Myocyte (in vitro differentiated cells): ENCODE measurements at regions not wholly inside any gene's neighbourhood (a gene's known extent, or its start where the extent isn't known, plus 50 kb on each side); places are given as distances from the start of the nearest gene placed in this dataset.
"Not testable (repeated sequence)": the region's sequence is repeated elsewhere in the genome, so short reads cannot be mapped to it uniquely, and the experiment has no call there.

ENCODE experiments used
- DNase-seq: peaks from one replicate; pipeline ENCODE4 v3.0.0-alpha.2; 2012; ENCODE audit warnings: low read depth

DNA sequence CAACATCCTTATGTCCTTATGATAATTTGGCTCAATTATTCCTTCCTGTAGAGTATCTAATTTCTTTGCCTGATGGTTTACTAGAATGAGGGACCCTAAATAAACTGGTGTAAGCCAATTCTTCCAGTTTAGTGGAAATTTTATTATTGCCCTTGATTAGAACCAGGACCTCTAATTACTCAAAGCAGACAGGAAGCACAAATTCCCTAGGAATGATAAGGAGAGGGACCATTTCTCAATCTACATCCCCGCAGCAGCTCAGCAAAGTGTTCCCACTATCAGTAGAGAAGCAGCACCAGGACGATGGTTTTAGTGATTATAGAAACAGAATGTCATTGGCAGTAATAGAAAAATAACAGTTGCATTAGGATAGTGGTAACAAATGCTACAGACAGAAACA is 97.1 kb downstream of the PLPPR4 start:
- DNase-seq: no peak

DNA sequence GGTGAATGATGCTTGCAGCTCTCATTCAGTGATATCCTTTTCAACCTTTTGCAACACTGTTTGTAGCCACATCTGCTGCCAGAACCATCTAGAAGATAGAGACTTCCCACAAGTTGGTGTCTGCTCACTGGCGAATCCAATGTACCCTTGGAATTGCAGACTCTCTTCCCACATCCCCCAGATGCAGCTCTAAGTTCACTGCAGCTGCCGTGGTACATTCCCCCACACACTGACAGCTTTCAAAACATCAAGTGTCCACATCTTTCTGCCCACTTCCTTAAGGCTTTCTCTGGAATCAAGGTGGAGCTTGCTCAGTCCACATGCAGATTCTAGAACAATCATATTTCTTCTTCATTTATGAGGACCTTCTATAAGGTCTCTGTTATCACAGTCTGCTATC is 99.2 kb downstream of the PLPPR4 start:
- DNase-seq: peak; percentile 58

DNA sequence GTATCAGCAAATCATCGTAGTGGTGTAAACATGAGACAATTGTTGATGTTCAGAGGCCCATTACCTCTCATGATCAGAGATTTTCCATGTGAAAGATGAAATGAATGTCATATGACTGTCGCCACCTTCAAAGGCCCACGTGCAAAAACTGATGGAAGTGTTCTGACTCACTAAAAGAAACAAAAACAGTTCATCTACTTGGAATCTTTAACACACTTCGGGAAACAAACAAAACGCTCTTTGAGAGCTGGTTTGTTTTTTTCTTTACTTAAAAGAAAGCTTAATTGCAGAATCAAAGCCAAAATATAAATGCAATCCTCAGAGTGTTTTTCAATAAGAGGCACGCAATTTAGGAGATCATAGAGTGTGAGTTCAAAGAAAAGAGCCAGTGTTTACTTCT is 100.8 kb downstream of the PLPPR4 start:
- DNase-seq: no peak

DNA sequence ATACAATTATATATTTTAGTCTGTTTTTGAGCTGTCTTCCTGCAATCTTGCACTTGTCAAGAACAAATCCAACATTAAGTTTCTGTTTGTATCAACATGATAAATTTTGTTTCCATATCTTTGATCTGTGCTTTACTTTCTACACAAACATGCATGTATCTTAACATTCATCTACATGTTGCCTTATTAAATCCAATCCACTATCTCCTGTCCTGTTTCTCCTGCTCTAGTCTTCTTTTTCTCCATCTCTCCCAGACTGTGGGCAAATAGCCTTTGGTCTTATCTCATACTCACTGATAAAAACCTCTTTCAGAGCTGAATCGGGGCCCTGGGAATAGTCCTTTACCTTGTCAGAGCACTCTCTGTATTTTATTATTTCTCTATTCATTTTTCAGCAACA is 101.3 kb downstream of the PLPPR4 start:
- DNase-seq: no peak

DNA sequence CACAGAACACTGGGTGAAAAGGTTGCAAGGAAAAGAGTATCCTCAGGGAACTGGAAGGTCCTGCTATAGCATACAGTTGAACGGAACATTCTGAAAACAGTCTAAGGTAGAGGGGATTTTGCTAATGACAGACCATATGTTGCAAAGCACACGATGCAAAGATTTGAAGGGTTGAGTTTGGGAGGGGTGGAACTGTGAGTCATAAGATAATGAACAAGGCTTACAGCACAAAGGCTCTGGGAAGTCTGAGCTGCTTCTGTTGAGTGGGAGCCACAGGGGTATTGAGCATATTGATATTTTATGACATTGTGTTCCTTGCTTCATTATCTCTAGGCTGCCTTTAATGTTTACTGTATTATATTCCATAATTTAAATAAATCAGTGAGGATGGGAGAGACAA is 104.9 kb downstream of the PLPPR4 start:
- DNase-seq: no peak

DNA sequence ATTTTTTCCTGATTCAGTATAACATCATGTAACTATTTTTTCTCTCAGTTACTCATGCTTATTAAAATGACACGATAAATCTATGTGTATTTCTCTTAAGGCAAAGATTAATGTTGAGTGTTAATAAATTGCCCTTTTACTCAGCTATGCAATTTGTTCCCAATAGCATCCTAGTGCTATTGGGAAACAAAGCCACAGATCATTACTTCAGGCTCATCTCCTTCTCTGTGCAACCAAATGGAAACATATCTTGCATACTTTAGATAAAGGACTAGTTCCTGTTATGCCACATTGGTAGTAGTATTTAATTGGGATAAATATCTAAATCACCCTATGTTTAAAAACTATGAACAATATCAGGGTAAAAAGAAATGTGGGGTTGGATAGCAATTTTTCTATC is 106.2 kb downstream of the PLPPR4 start:
- no peak for DNase-seq

DNA sequence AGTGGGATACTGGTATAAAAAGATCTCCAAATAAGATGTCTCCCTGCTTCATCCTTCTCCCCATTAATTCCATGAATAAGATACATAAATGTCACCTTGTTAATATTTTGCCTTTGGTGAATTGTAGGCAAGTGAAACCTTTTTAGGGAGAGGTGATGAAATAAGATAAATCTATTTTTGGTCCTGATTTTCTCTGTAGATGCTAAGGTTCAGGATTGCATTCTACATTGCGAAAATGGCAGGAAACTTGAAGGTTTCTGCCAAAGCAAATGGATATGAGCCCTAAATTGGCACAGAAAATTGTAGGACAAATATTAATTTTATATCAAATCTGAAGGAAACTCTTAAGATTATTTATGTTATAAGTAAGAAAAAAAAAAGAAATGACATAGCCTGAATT is 107.1 kb downstream of the PLPPR4 start:
- no peak for DNase-seq

DNA sequence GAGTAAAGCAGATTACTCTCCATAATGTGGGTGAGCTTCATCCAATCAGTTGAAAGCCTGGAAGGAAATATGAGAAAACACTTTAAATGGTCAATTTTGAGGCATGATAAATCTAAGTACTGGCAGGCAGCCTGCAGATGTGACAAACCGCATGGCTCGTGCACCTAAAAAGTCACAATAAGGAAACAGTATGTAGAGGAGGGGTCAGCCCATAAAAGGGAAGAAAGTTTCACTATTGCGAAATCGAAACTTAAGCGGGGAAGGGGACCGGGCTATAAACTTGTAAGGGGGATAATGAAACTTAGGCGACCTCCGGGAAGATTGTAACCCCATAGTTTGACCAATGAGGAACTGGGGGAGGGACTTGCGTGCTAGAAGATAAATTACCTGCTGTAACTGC is 109.8 kb downstream of the PLPPR4 start:
- no peak for DNase-seq

DNA sequence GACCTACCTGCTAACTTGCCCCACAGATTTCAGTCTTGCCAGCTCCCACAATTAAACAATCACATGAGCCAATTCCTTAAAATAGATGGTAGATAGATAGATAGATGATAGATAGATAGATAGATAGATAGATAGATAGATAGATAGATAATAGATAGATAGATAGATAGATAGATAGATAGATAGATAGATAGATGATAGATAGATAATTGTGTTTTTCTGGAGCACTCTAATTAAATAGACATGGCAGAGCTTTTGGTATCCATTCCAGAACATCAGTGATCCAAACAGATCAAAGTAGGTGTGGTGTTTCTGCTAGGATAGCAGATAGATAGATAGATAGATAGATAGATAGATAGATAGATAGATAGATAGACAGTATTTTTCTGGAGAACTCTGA is 110.4 kb downstream of the PLPPR4 start:
- not testable (repeated sequence) for DNase-seq

DNA sequence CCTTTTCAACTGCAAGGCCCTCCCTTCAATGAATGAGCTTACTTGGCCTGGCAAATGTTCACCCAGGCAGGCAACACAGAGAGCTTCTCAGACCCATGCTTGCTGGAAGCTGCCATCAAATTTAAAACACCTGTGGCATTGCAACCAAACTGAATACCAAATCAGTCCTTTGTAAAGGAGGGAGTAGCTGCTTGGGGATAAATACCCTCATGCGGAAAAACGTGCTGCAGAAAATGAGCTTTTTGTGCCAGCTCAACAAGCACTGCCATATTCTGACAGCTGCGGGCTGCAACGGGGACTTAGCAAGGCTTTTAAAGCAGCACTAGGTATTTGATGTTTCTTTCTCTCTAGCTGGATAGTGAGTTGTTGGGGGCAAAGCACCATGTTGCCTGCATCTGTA is 119.7 kb downstream of the PLPPR4 start:
- no peak for DNase-seq

DNA sequence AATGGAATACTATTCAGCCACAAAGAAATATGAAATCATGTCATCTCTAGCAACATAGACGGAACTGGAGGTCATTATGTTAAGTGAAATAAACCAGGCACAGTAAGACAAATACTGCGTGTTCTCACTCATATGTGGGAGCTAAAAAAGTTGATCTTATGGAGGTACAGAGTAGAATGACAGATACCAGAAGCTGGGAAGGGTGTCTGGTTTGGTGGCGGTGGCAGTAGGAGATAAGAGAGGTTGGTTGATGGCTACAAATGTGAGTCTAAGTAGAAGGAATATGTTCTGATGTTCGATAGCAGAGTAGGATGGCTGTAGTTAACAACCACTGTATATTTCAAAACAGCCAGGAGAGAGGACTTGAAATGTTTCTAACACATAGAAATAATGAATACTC is 121.6 kb downstream of the PLPPR4 start:
- DNase-seq: no peak

DNA sequence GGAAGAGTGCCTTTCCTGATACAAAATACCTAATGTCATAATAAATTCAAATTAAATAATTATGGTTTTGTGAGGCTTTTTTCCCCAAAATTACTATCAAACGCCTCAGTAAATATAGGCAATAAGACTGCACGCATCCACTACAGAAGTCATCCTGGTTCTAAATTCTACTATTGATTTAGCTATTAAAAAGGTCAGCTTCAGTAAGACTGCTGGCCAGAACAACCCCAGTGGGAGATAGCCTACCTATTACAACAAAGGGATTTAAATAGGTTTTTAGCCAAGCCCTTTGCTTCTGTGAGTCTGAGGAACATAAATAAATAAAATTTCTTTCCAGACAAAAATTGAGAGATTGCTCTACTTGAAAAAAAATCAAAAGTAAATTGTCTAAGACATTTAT is 132.1 kb downstream of the PLPPR4 start:
- DNase-seq: no peak

DNA sequence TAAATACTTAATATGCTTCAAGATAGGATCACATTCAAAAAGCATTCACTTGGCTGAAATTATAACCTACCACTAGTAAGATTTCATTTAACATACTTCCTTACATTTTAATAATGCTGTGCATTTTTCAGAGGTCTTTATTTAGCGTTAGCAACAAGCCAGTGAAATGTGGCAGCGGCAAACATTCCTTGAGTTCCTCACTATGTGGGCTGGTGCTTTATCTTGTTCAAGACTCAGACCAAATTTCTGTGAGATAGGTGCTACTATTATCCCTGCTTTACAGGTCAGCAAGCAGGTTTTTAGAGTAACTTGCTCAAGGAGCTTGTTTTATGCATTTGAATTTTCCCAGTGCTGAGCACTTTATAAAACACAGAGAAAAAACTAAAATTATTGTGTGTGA is 132.7 kb downstream of the PLPPR4 start:
- DNase-seq: no peak

DNA sequence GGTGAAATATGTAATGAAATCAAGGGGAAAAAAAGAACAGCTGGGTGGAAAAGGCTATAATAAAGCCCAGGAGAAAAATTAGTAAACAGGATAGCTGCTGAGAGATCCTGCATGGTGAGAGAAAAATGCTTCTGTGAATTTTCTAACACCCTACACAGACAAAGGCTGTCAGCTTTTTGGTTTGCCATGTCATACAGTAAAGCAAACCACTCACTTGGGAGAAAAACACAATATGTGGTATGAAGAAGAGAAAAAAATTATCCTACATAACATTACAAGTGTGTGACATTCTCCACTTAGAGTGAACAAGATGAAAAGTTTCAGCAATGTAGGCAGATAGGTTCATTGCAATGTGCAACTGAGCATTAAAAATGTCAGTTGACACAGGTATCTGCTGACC is 133.6 kb downstream of the PLPPR4 start:
- no peak for DNase-seq

DNA sequence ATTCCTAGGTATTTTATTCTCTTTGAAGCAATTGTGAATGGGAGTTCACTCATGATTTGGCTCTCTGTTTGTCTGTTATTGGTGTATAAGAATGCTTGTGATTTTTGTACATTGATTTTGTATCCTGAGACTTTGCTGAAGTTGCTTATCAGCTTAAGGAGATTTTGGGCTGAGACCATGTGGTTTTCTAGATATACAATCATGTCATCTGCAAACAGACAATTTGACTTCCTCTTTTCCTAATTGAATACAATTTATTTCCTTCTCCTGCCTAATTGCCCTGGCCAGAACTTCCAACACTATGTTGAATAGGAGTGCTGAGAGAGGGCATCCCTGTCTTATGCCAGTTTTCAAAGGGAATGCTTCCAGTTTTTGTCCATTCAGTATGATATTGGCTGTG is 137.3 kb downstream of the PLPPR4 start:
- DNase-seq: not testable (repeated sequence)

DNA sequence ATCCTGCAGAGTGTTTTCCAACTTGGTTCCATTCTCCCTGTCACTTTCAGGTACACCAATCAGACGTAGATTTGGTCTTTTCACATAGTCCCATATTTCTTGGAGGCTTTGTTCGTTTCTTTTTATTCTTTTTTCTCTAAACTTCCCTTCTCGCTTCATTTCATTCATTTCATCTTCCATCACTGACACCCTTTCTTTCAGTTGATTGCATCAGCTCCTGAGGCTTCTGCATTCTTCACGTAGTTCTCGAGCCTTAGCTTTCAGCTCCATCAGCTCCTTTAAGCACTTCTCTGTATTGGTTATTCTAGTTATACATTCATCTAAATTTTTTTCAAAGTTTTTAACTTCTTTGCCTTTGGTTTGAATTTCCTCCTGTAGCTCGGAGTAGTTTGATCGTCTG is 140.1 kb downstream of the PLPPR4 start:
- not testable (repeated sequence) for DNase-seq

DNA sequence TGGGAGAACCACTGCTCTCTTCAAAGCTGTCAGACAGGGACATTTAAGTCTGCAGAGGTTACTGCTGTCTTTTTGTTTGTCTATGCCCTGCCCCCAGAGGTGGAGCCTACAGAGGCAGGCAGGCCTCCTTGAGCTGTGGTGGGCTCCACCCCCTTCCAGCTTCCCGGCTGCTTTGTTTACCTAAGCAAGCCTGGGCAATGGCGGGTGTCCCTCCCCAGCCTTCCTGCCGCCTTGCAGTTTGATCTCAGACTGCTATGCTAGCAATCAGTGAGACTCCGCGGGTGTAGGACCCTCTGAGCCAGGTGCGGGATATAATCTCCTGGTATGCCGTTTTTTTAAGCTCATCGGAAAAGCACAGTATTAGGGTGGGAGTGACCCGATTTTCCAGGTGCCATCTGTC is 141.0 kb downstream of the PLPPR4 start:
- DNase-seq: not testable (repeated sequence)

DNA sequence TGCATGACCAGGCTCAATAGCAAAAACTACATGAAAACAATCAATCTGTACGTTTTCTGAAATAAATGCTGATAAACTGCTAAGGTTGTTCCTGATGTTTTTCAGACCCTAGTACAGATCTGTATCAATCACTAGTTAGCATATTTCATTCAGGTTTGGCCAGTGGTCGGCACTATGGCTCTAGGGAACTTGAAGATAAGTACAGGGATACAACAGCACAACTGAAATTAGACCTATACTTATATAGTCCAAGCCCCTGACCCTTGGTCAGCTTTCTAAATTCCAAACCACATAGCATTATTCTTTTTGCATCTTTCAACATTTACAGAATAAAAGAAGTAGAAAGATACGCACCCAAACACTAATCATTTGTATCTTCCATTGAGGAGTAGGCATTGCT is 142.7 kb downstream of the PLPPR4 start:
- no peak for DNase-seq

DNA sequence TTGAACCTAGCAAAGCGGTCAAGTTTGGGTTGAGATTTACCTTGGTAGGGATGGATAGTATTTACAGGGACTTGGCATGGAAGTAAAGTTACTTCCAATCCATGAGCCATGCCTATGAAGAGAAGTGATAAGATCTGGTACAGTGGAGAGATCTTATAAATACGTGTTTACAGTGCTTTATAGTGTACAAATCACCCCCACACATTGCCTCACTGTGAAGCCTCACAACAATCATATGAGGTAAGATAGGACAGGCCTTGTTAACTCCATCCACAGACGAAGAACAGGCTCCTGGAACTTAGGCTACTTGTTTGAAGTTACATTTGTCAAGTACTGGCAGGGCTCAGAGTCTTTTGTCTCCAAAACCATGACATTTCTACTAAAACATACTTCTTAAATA is 159.8 kb downstream of the PLPPR4 start:
- DNase-seq: no peak

DNA sequence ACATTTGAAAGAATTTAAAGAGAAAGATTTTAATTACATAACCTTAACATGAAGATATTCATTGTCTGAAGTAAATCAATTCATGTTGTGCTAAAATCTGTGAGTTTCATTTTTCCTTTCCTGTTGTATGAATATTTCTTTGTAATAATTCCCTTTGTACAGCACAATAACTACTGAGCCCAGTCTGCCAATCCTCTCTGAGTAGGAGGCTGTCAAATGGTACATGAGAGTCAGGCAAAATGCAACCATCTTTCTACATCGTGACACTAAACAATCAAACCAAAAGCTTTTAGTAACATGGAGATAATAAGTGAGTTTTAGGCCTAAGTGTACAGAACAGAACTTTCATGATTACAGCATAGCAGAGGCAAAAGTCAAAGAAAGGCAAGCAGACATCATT is 165.5 kb downstream of the PLPPR4 start:
- DNase-seq: no peak

DNA sequence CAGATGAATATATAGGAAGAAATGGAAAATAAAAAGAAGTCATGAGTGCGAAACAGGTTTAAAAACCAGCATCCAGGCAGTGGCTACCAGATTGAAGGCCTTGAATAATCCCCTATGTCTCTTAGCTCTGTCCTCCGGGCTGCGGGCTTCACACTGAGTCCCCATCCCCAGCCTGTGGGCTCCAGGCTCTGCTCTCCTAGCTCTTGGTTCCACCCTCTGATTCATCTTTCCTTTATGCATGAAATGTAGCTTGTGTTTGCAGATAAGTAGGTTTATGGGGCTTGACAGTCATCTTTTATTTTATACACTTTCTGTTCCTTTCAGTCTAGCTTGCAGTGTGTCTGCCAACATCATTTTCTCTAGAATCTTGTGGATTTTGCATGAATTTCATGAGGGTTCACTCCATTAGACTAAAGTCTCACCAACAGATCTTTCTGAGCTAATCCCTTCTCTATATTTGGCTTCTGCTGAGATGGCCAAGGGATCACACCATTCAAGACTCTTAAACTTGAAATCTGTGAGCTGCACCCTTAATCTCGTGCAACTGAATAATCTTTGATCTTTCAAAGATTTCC is 174.5 kb downstream of the PLPPR4 start:
- DNase-seq: no peak

DNA sequence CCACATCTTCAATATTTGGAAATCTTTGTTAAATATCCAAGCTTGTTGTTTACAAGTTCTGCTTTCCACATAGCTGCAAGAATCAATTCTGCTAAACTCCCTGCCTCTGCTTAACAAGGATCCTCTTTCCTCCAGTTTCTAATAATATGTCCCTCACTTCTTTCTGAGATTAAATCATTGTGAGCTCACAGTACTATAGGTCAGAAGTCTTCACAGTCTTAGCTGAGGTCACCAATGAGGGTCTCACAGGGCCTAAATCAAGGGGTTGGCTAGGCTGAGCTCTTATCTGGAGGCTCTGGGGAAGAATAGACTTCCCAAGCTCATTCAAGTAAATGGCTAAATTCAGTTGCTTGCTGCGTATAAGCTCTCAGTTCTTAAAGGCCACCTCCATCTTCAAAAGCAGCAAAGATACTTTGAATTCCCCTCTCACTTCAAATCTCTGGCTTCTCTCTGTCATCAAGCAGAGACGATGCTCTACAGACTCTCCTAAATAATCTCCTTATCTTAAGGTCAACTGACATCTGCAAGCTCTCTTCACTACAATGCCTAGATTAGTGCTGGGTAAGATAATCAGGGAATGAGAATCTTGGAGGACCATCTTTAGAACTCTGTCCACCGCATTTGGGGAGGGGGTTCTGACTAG is 175.3 kb downstream of the PLPPR4 start:
- DNase-seq: no peak

DNA sequence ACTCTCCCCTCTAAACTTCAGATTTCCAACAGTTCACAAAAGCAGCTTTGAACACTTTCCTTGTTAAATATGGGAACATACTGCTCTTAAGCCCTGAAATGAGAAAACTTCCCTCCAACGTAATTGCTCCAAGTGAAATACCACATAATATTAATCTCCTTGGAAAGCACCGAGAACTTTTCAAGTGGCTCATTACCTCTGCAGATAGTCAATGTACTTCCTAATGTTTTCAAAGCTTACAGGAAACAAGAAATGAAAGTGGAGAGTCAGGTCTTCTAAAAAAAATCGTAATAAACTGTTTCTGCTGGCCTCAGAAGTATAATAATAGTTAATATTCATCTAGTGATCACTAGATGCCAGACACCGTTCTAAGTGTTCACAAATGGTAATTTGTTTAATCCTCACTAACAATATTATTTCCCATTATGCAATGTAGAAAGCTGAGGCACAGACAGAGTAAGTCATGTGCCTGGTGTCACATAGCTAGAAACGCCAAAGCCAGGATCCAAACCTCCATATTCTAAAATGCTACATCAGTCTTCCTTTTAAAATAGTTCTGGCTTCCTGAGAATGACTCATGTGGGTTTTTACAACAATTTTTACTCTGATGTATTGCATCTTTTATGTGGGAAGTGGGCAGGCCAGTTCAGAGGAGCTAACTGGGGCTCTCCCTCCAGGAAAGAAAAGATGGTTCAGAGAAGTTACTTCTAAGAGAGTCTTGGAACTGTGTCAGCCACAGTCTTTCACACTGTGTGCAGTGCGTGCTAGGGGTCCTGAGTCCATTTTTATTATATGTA is 177.2 kb downstream of the PLPPR4 start:
- peak; percentile 37 for DNase-seq
